ENCODE measurements at regions not wholly inside any gene's neighbourhood (a gene's known extent, or its start where the extent isn't known, plus 50 kb on each side); places are given as distances from the start of the nearest gene placed in this dataset.
A peak's percentile ranks its signal among the peaks of the same experiment; 100 is the strongest.

DNA sequence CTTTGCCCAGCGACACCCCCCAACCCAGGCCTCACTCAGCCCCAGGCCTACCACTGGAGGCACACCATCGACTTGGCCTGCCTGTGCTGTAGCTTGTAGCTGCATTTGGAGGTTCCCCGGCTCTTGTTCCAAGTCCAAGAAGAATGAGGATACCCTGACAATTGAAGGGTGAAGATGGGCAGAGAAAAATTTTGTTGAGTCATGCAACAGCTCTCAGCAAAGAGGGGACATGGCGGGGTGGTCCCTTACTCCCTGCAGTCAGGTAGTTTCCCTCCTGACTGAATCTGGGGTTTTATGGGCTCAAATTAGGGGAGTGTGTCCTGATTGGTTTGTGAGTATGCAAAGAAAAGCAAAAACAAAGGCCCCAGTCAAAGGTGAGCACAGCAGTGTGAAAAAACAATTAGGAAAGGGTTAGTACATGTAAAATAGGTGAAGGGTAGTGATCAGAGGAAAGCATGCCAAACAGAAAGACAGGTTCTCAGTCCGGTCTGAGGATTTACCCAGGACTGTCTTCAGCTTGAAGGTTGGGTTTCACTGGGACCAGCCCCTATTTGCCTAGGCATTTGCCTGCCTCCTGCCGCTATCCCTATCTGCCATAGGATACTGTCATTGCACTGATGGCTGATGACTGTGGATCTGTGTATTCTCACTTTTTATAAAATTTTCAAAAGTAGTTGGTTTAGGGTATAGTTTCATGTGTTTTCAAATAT is 316.4 kb upstream of the RND3 start:
- H3K9me3 ChIP-seq (ENCODE audit: control insufficient read depth, low read depth, low read length), result peaks cover 8% of the 10 kb centered on the region
- no peaks in the 10 kb centered on the region for H3K27me3 Mint-ChIP-seq (ENCODE audit: low read depth)
- H3K14ac ChIP-seq (ENCODE audit: insufficient read depth, low read length), result no peak overlapping the region
- H3K27ac ChIP-seq (ENCODE audit: insufficient read length, low read depth, low read length), result no peak overlapping the region
- no peak overlapping the region for H3K4me2 ChIP-seq (ENCODE audit: insufficient read depth, insufficient read length, low read length)
- peak overlapping the region in 1 of 3 experiments; percentile 5; a peak in 2 of 7 replicates for H3K27ac Mint-ChIP-seq
- no peaks in the 10 kb centered on the region for H4K20me1 ChIP-seq (ENCODE audit: control insufficient read depth, insufficient read depth, insufficient read length)
- peak; percentile 37 for DNase-seq
- no peak overlapping the region for H3K23ac ChIP-seq (ENCODE audit: insufficient read length, low read depth, low read length)
- H3K56ac ChIP-seq (ENCODE audit: insufficient read length, low read depth, low read length), result no peak overlapping the region
- H3K4ac ChIP-seq (ENCODE audit: low read depth, low read length), result no peak overlapping the region
- no peak overlapping the region for H4K8ac ChIP-seq (replicated peaks; ENCODE audit: insufficient read length, low read depth, low read length)
- peaks cover 0 to 20% (median 11%) of the 10 kb centered on the region in 3 experiments; a peak in 6 of 7 replicates for H3K36me3 Mint-ChIP-seq (ENCODE audit: insufficient read depth in 1 of 3, low read depth in 3 of 3)
- no peaks in the 10 kb centered on the region for H3K79me2 ChIP-seq (ENCODE audit: insufficient read depth, low read length)
- H3K9ac ChIP-seq (ENCODE audit: extremely low read depth, insufficient read length, low read length), result no peak overlapping the region
- no peaks in the 10 kb centered on the region for H3K4me1 ChIP-seq (ENCODE audit: insufficient read depth, low read length)
- no peak overlapping the region for H2BK20ac ChIP-seq (ENCODE audit: low read depth, low read length, poor library complexity, severe bottlenecking)
- peaks cover 2 to 5% of the 10 kb centered on the region in 2 experiments; a peak in 3 of 4 replicates for H3K4me1 Mint-ChIP-seq
- H2BK120ac ChIP-seq (ENCODE audit: low read depth, low read length, poor library complexity, severe bottlenecking), result no peak overlapping the region
- H3T11ph ChIP-seq (ENCODE audit: low read length), result no peak overlapping the region
- TF ChIP-seq, protein P1, sequence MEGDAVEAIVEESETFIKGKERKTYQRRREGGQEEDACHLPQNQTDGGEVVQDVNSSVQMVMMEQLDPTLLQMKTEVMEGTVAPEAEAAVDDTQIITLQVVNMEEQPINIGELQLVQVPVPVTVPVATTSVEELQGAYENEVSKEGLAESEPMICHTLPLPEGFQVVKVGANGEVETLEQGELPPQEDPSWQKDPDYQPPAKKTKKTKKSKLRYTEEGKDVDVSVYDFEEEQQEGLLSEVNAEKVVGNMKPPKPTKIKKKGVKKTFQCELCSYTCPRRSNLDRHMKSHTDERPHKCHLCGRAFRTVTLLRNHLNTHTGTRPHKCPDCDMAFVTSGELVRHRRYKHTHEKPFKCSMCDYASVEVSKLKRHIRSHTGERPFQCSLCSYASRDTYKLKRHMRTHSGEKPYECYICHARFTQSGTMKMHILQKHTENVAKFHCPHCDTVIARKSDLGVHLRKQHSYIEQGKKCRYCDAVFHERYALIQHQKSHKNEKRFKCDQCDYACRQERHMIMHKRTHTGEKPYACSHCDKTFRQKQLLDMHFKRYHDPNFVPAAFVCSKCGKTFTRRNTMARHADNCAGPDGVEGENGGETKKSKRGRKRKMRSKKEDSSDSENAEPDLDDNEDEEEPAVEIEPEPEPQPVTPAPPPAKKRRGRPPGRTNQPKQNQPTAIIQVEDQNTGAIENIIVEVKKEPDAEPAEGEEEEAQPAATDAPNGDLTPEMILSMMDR (conservative IDR thresholded peaks at IDR 0.05), result no peak
- H3K79me1 ChIP-seq (ENCODE audit: insufficient read depth, low read depth, low read length, poor library complexity, severe bottlenecking), result no peaks in the 10 kb centered on the region
- H4K91ac ChIP-seq (ENCODE audit: insufficient read length, low read depth, low read length), result no peak overlapping the region
- H4K5ac ChIP-seq (ENCODE audit: insufficient read length, low read depth, low read length), result no peak overlapping the region
- no peak overlapping the region for H2BK15ac ChIP-seq (ENCODE audit: low read depth, low read length)
- no peak overlapping the region for H3K4me3 Mint-ChIP-seq
- H3K18ac ChIP-seq (ENCODE audit: insufficient read length, low read depth, low read length), result no peak overlapping the region
- H2BK5ac ChIP-seq (ENCODE audit: insufficient read length, low read length), result no peak overlapping the region
- H3K9me3 Mint-ChIP-seq, result peaks cover 3 to 8% of the 10 kb centered on the region in 2 experiments; a peak in 4 of 5 replicates
- H3K27me3 ChIP-seq (ENCODE audit: insufficient read depth, low read length), result no peaks in the 10 kb centered on the region
- no peak overlapping the region for H2AK5ac ChIP-seq (ENCODE audit: insufficient read length, low read length)
- H2AFZ ChIP-seq (ENCODE audit: low read length), result no peak overlapping the region
- H3K23me2 ChIP-seq (ENCODE audit: insufficient read length, low read depth, low read length, poor library complexity, severe bottlenecking), result no peaks in the 10 kb centered on the region
- WGBS (ENCODE audit: extremely low coverage, insufficient read length, low lambda C conversion rate), result no CpG with 5 or more reads among the region's 6 CpGs
- H2BK12ac ChIP-seq (ENCODE audit: insufficient read length, low read depth, low read length), result no peak overlapping the region

Data from H9 (cell line).